ENCODE measurements at regions not wholly inside any gene's neighbourhood (a gene's known extent, or its start where the extent isn't known, plus 50 kb on each side); places are given as distances from the start of the nearest gene placed in this dataset.
"Not testable (repeated sequence)": the region's sequence is repeated elsewhere in the genome, so short reads cannot be mapped to it uniquely, and the experiment has no call there.

- not testable (repeated sequence) for H3K9me3 ChIP-seq (ENCODE audit: control insufficient read depth, insufficient read depth, low read length); H3K4me3 ChIP-seq (ENCODE audit: low read length); H3K27ac ChIP-seq (ENCODE audit: low read length); H3K4me1 ChIP-seq (ENCODE audit: control insufficient read depth, insufficient read depth, low read length); H3K36me3 ChIP-seq (ENCODE audit: control insufficient read depth, insufficient read depth, low read length); H3K27me3 ChIP-seq (ENCODE audit: control insufficient read depth, insufficient read depth, low read length); DNase-seq (ENCODE audit: low read depth, low spot score)
- no CpG with 5 or more reads among the region's 4 CpGs for WGBS (ENCODE audit: insufficient coverage, insufficient read length)
Observed at GRCh38 chr1:25171013-25171412, 61.3 kb downstream of the SYF2 start.

- no peak overlapping the region for H3K27ac ChIP-seq (ENCODE audit: low read length)
- WGBS (ENCODE audit: insufficient coverage, insufficient read length): no CpG with 5 or more reads among the region's 6 CpGs
- no peaks in the 10 kb centered on the region for H3K36me3 ChIP-seq (ENCODE audit: control insufficient read depth, insufficient read depth, low read length)
- H3K4me3 ChIP-seq (ENCODE audit: low read length): no peak overlapping the region
- H3K9me3 ChIP-seq (ENCODE audit: control insufficient read depth, insufficient read depth, low read length): no peaks in the 10 kb centered on the region
- no peak for DNase-seq (ENCODE audit: low read depth, low spot score)
- H3K4me1 ChIP-seq (ENCODE audit: control insufficient read depth, insufficient read depth, low read length): no peaks in the 10 kb centered on the region
- no peaks in the 10 kb centered on the region for H3K27me3 ChIP-seq (ENCODE audit: control insufficient read depth, insufficient read depth, low read length)
Observed at GRCh38 chr1:25170439-25170838, 61.9 kb downstream of the SYF2 start.

- Histone ChIP-seq H3K27me3 (ENCODE audit: control insufficient read depth, insufficient read depth, low read length) (no peaks in the 10 kb centered on the region), H3K27ac (ENCODE audit: low read length) (no peak overlapping the region), H3K4me1 (ENCODE audit: control insufficient read depth, insufficient read depth, low read length) (no peaks in the 10 kb centered on the region), H3K36me3 (ENCODE audit: control insufficient read depth, insufficient read depth, low read length) (no peaks in the 10 kb centered on the region), H3K4me3 (ENCODE audit: low read length) (no peak overlapping the region), H3K9me3 (ENCODE audit: control insufficient read depth, insufficient read depth, low read length) (no peaks in the 10 kb centered on the region)
- no CpG with 5 or more reads among the region's 8 CpGs for WGBS (ENCODE audit: insufficient coverage, insufficient read length)
- DNase-seq (ENCODE audit: low read depth, low spot score): no peak
Observed at GRCh38 chr1:25169610-25170009, 62.7 kb downstream of the SYF2 start.

GRCh38 chr1:25169168-25169567 lies 63.1 kb downstream of the SYF2 start:
- WGBS (ENCODE audit: insufficient coverage, insufficient read length): no CpG with 5 or more reads among the region's 2 CpGs
- Histone ChIP-seq H3K36me3 (ENCODE audit: control insufficient read depth, insufficient read depth, low read length) (no peaks in the 10 kb centered on the region), H3K4me1 (ENCODE audit: control insufficient read depth, insufficient read depth, low read length) (no peaks in the 10 kb centered on the region), H3K27ac (ENCODE audit: low read length) (no peak overlapping the region), H3K4me3 (ENCODE audit: low read length) (no peak overlapping the region), H3K9me3 (ENCODE audit: control insufficient read depth, insufficient read depth, low read length) (no peaks in the 10 kb centered on the region), H3K27me3 (ENCODE audit: control insufficient read depth, insufficient read depth, low read length) (no peaks in the 10 kb centered on the region)
- DNase-seq (ENCODE audit: low read depth, low spot score): no peak

GRCh38 chr1:25168193-25169071 lies 63.9 kb downstream of the SYF2 start:
- Histone ChIP-seq H3K27ac (ENCODE audit: low read length) (no peak overlapping the region), H3K9me3 (ENCODE audit: control insufficient read depth, insufficient read depth, low read length) (no peaks in the 10 kb centered on the region), H3K4me3 (ENCODE audit: low read length) (no peak overlapping the region), H3K27me3 (ENCODE audit: control insufficient read depth, insufficient read depth, low read length) (no peaks in the 10 kb centered on the region), H3K4me1 (ENCODE audit: control insufficient read depth, insufficient read depth, low read length) (no peaks in the 10 kb centered on the region), H3K36me3 (ENCODE audit: control insufficient read depth, insufficient read depth, low read length) (no peaks in the 10 kb centered on the region)
- no CpG with 5 or more reads among the region's 11 CpGs for WGBS (ENCODE audit: insufficient coverage, insufficient read length)
- DNase-seq (ENCODE audit: low read depth, low spot score): no peak

GRCh38 chr1:25167269-25168192 lies 64.8 kb downstream of the SYF2 start:
- no peaks in the 10 kb centered on the region for H3K4me1 ChIP-seq (ENCODE audit: control insufficient read depth, insufficient read depth, low read length)

GRCh38 chr1:25166847-25167246 lies 65.5 kb downstream of the SYF2 start:
- no peaks in the 10 kb centered on the region for H3K36me3 ChIP-seq (ENCODE audit: control insufficient read depth, insufficient read depth, low read length)

More at GRCh38 chr1:25167269-25168192, 64.8 kb downstream of the SYF2 start:
- no peak for DNase-seq (ENCODE audit: low read depth, low spot score)
- Histone ChIP-seq H3K9me3 (ENCODE audit: control insufficient read depth, insufficient read depth, low read length) (no peaks in the 10 kb centered on the region), H3K27me3 (ENCODE audit: control insufficient read depth, insufficient read depth, low read length) (no peaks in the 10 kb centered on the region), H3K4me3 (ENCODE audit: low read length) (no peak overlapping the region), H3K27ac (ENCODE audit: low read length) (no peak overlapping the region), H3K36me3 (ENCODE audit: control insufficient read depth, insufficient read depth, low read length) (no peaks in the 10 kb centered on the region)
- no CpG with 5 or more reads among the region's 17 CpGs for WGBS (ENCODE audit: insufficient coverage, insufficient read length)

GRCh38 chr1:25163986-25164385 lies 68.3 kb downstream of the SYF2 start:
- no peak for DNase-seq (ENCODE audit: low read depth, low spot score)
- no peaks in the 10 kb centered on the region for H3K4me1 ChIP-seq (ENCODE audit: control insufficient read depth, insufficient read depth, low read length)
- no CpG with 5 or more reads among the region's 2 CpGs for WGBS (ENCODE audit: insufficient coverage, insufficient read length)
- no peaks in the 10 kb centered on the region for H3K9me3 ChIP-seq (ENCODE audit: control insufficient read depth, insufficient read depth, low read length)
- no peak overlapping the region for H3K4me3 ChIP-seq (ENCODE audit: low read length)
- no peaks in the 10 kb centered on the region for H3K27me3 ChIP-seq (ENCODE audit: control insufficient read depth, insufficient read depth, low read length)
- H3K27ac ChIP-seq (ENCODE audit: low read length): no peak overlapping the region
- no peaks in the 10 kb centered on the region for H3K36me3 ChIP-seq (ENCODE audit: control insufficient read depth, insufficient read depth, low read length)

More at GRCh38 chr1:25166847-25167246, 65.5 kb downstream of the SYF2 start:
- H3K27me3 ChIP-seq (ENCODE audit: control insufficient read depth, insufficient read depth, low read length): no peaks in the 10 kb centered on the region
- no peak for DNase-seq (ENCODE audit: low read depth, low spot score)
- no peaks in the 10 kb centered on the region for H3K9me3 ChIP-seq (ENCODE audit: control insufficient read depth, insufficient read depth, low read length)
- no CpG with 5 or more reads among the region's 4 CpGs for WGBS (ENCODE audit: insufficient coverage, insufficient read length)
- H3K4me1 ChIP-seq (ENCODE audit: control insufficient read depth, insufficient read depth, low read length): no peaks in the 10 kb centered on the region
- no peak overlapping the region for H3K4me3 ChIP-seq (ENCODE audit: low read length)
- no peak overlapping the region for H3K27ac ChIP-seq (ENCODE audit: low read length)

- Histone ChIP-seq H3K36me3 (ENCODE audit: control insufficient read depth, insufficient read depth, low read length) (no peaks in the 10 kb centered on the region), H3K27me3 (ENCODE audit: control insufficient read depth, insufficient read depth, low read length) (no peaks in the 10 kb centered on the region), H3K9me3 (ENCODE audit: control insufficient read depth, insufficient read depth, low read length) (no peaks in the 10 kb centered on the region), H3K4me3 (ENCODE audit: low read length) (no peak overlapping the region), H3K4me1 (ENCODE audit: control insufficient read depth, insufficient read depth, low read length) (no peaks in the 10 kb centered on the region), H3K27ac (ENCODE audit: low read length) (no peak overlapping the region)
- WGBS (ENCODE audit: insufficient coverage, insufficient read length): no CpG with 5 or more reads among the region's 2 CpGs
- no peak for DNase-seq (ENCODE audit: low read depth, low spot score)
Observed at GRCh38 chr1:25161981-25162380, 70.3 kb downstream of the SYF2 start.

GRCh38 chr1:25157846-25158245 lies 74.5 kb downstream of the SYF2 start:
- no peaks in the 10 kb centered on the region for H3K36me3 ChIP-seq (ENCODE audit: control insufficient read depth, insufficient read depth, low read length)
- no peak for DNase-seq (ENCODE audit: low read depth, low spot score)
- no peaks in the 10 kb centered on the region for H3K9me3 ChIP-seq (ENCODE audit: control insufficient read depth, insufficient read depth, low read length)
- no peaks in the 10 kb centered on the region for H3K27me3 ChIP-seq (ENCODE audit: control insufficient read depth, insufficient read depth, low read length)
- no peak overlapping the region for H3K27ac ChIP-seq (ENCODE audit: low read length)
- WGBS (ENCODE audit: insufficient coverage, insufficient read length): no CpG with 5 or more reads among the region's 3 CpGs
- H3K4me1 ChIP-seq (ENCODE audit: control insufficient read depth, insufficient read depth, low read length): no peaks in the 10 kb centered on the region
- H3K4me3 ChIP-seq (ENCODE audit: low read length): no peak overlapping the region
